HEK293 (cell line): ENCODE measurements at regions not wholly inside any gene's neighbourhood (a gene's known extent, or its start where the extent isn't known, plus 50 kb on each side); places are given as distances from the start of the nearest gene placed in this dataset.

Experiments used
- CTCF ChIA-PET: fragments of 350-600 bp; formaldehyde crosslinking; extraction: SDS; loops from one replicate; lab custom pipeline; 2021; ENCODE audit warnings: antibody characterized with exemption; lab: Yijun Ruan, JAX
- POLR2A ChIA-PET: fragments of 300-600 bp; formaldehyde crosslinking; extraction: SDS; loops from one replicate; lab custom pipeline; 2020; ENCODE audit warnings: antibody characterized with exemption, inconsistent platforms; lab: Yijun Ruan, JAX
- H3K27ac ChIP-seq: fragments of 200-500 bp; sonication (Bioruptor generic); 2 replicates; pipeline ENCODE4 v1.5.1; 2014; ENCODE audit warnings: low read depth, low read length, control low read depth, inconsistent platforms; ENCODE audit errors: extremely low read depth
- H3K36me3 ChIP-seq, 2 experiments: fragments of 200-500 bp in 1 of 2; sonication (Bioruptor generic) in 1 of 2; 1 replicate in 1 of 2; 2 replicates in 1 of 2; pipeline ENCODE4 v1.5.1; 2014 to 2017; ENCODE audit warnings: inconsistent platforms in 2 of 2, low read length in 2 of 2; ENCODE audit not compliant: control insufficient read depth in 2 of 2, insufficient read depth in 1 of 2
- H3K4me1 ChIP-seq: fragments of 200-500 bp; sonication (Bioruptor generic); 2 replicates; pipeline ENCODE4 v1.5.1; 2014; ENCODE audit warnings: mild to moderate bottlenecking, low read length, inconsistent platforms; ENCODE audit not compliant: control insufficient read depth, insufficient read depth
- H3K4me3 ChIP-seq: 2 replicates; pipeline ENCODE4 v1.5.1; 2011; ENCODE audit warnings: low read depth, mild to moderate bottlenecking, control low read depth, low read length, moderate library complexity
- H3K9me3 ChIP-seq: fragments of 200-500 bp; sonication (Bioruptor generic); 2 replicates; pipeline ENCODE4 v1.5.1; 2014; ENCODE audit warnings: low read depth, low read length, inconsistent platforms; ENCODE audit not compliant: control insufficient read depth, insufficient read depth
- HIC1 ChIP-seq: fragments of 450-650 bp; formaldehyde crosslinking; IDR thresholded peaks from 2 replicates; pipeline ENCODE4 v1.5.1; 2016; ENCODE audit warnings: missing biosample characterization, missing genetic modification characterization
- HOXA7 ChIP-seq: sonication (generic); formaldehyde crosslinking; IDR thresholded peaks from 2 replicates; pipeline ENCODE4 v1.8.1; 2022; ENCODE audit warnings: missing genetic modification reagents, borderline replicate concordance
- HOXD13 ChIP-seq: sonication (generic); formaldehyde crosslinking; IDR thresholded peaks from 2 replicates; pipeline ENCODE4 v1.8.0; 2022; ENCODE audit warnings: missing genetic modification reagents, borderline replicate concordance
- OSR2 ChIP-seq: fragments of 450-650 bp; formaldehyde crosslinking; IDR thresholded peaks from 2 replicates; pipeline ENCODE4 v1.5.1; 2016; ENCODE audit warnings: missing biosample characterization, missing genetic modification characterization
- PBX3 ChIP-seq: sonication (generic); formaldehyde crosslinking; IDR thresholded peaks from 2 replicates; pipeline ENCODE4 v1.8.1; 2022; ENCODE audit warnings: mild to moderate bottlenecking, moderate library complexity, missing genetic modification reagents
- ZBTB7A ChIP-seq: fragments of 450-650 bp; formaldehyde crosslinking; IDR thresholded peaks from 2 replicates; pipeline ENCODE4 v1.5.1; 2016; ENCODE audit warnings: low read depth, missing biosample characterization, missing genetic modification characterization
- ZNF146 ChIP-seq: fragments of 450-650 bp; formaldehyde crosslinking; IDR thresholded peaks from 2 replicates; pipeline ENCODE4 v1.5.1; 2016; ENCODE audit warnings: missing biosample characterization, missing genetic modification characterization
- ZNF157 ChIP-seq: fragments of 450-650 bp; formaldehyde crosslinking; IDR thresholded peaks from 2 replicates; pipeline ENCODE4 v1.5.1; 2016; ENCODE audit warnings: missing biosample characterization, missing genetic modification characterization
- ZNF23 ChIP-seq: fragments of 450-650 bp; formaldehyde crosslinking; IDR thresholded peaks from 2 replicates; pipeline ENCODE4 v1.5.1; 2016; ENCODE audit warnings: missing biosample characterization, missing genetic modification characterization, borderline replicate concordance
- ZNF280C ChIP-seq: fragments of 450-650 bp; formaldehyde crosslinking; IDR thresholded peaks from 2 replicates; pipeline ENCODE4 v1.5.1; 2016; ENCODE audit warnings: missing biosample characterization, missing genetic modification characterization
- ZNF341 ChIP-seq: fragments of 450-650 bp; formaldehyde crosslinking; IDR thresholded peaks from 2 replicates; pipeline ENCODE4; 2016; ENCODE audit warnings: low read depth, missing biosample characterization, missing genetic modification characterization
- ZNF391 ChIP-seq: fragments of 450-650 bp; formaldehyde crosslinking; IDR thresholded peaks from 2 replicates; pipeline ENCODE4 v1.5.1; 2016; ENCODE audit warnings: low read depth, missing biosample characterization, missing genetic modification characterization, borderline replicate concordance
- ZNF394 ChIP-seq: fragments of 450-650 bp; formaldehyde crosslinking; IDR thresholded peaks from 2 replicates; pipeline ENCODE4 v1.5.1; 2016; ENCODE audit warnings: missing biosample characterization, missing genetic modification characterization, mild to moderate bottlenecking, moderate library complexity, borderline replicate concordance
- ZNF404 ChIP-seq: fragments of 450-650 bp; formaldehyde crosslinking; IDR thresholded peaks from 2 replicates; pipeline ENCODE4 v1.5.1; 2017; ENCODE audit warnings: missing biosample characterization, missing genetic modification characterization
- ZNF416 ChIP-seq: fragments of 450-650 bp; formaldehyde crosslinking; IDR thresholded peaks from 2 replicates; pipeline ENCODE4 v1.5.1; 2016; ENCODE audit warnings: missing biosample characterization, missing genetic modification characterization
- ZNF449 ChIP-seq: fragments of 450-650 bp; formaldehyde crosslinking; IDR thresholded peaks from 2 replicates; pipeline ENCODE4 v1.5.1; 2017; ENCODE audit warnings: missing biosample characterization, mild to moderate bottlenecking, missing genetic modification characterization, moderate library complexity
- ZNF600 ChIP-seq: fragments of 450-650 bp; formaldehyde crosslinking; IDR thresholded peaks from 2 replicates; pipeline ENCODE4 v1.5.1; 2016; ENCODE audit warnings: missing biosample characterization, missing genetic modification characterization
- ZNF658 ChIP-seq: fragments of 450-650 bp; formaldehyde crosslinking; IDR thresholded peaks from 2 replicates; pipeline ENCODE4; 2016; ENCODE audit warnings: missing biosample characterization, missing genetic modification characterization
- ZNF707 ChIP-seq: fragments of 450-650 bp; formaldehyde crosslinking; IDR thresholded peaks from 2 replicates; pipeline ENCODE4 v1.5.1; 2016; ENCODE audit warnings: missing biosample characterization, missing genetic modification characterization
- ZNF837 ChIP-seq: fragments of 450-650 bp; formaldehyde crosslinking; IDR thresholded peaks from 2 replicates; pipeline ENCODE4 v1.5.1; 2016; ENCODE audit warnings: missing biosample characterization, missing genetic modification characterization
- TF ChIP-seq, protein P1 (sequence below): fragments of 450-650 bp; formaldehyde crosslinking; IDR thresholded peaks from 2 replicates; pipeline ENCODE4 v1.5.1; 2016; ENCODE audit warnings: missing biosample characterization, missing genetic modification characterization

GRCh38 chr13:111541752-111542529 is 221.5 kb downstream of the TEX29 start:
- no peak overlapping the region for H3K27ac ChIP-seq
- CTCF ChIA-PET = interaction anchor here (0.9 kb wide), 1 partner anchor 37 kb away, joined by 4 read pairs; no protein-coding TSS in a partner anchor
- TF ChIP-seq ZNF658 (tag by site-specific recombination) (no peak), HOXD13 (CRISPR knock-in tag) (no peak), ZNF391 (tag by site-specific recombination) (no peak), HIC1 (tag by site-specific recombination) (no peak), ZNF707 (no peak), ZNF600 (tag by site-specific recombination) (no peak), ZNF341 (tag by site-specific recombination) (no peak), PBX3 (no peak)
- TF ChIP-seq, protein P1, sequence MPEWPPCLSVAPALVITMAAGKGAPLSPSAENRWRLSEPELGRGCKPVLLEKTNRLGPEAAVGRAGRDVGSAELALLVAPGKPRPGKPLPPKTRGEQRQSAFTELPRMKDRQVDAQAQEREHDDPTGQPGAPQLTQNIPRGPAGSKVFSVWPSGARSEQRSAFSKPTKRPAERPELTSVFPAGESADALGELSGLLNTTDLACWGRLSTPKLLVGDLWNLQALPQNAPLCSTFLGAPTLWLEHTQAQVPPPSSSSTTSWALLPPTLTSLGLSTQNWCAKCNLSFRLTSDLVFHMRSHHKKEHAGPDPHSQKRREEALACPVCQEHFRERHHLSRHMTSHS (tag by site-specific recombination) = no peak
- H3K4me3 ChIP-seq = no peak overlapping the region
- no peaks in the 10 kb centered on the region for H3K9me3 ChIP-seq
- no peaks in the 10 kb centered on the region for H3K4me1 ChIP-seq
- POLR2A ChIA-PET = no interaction called here
- H3K36me3 ChIP-seq = no peaks in the 10 kb centered on the region

DNA sequence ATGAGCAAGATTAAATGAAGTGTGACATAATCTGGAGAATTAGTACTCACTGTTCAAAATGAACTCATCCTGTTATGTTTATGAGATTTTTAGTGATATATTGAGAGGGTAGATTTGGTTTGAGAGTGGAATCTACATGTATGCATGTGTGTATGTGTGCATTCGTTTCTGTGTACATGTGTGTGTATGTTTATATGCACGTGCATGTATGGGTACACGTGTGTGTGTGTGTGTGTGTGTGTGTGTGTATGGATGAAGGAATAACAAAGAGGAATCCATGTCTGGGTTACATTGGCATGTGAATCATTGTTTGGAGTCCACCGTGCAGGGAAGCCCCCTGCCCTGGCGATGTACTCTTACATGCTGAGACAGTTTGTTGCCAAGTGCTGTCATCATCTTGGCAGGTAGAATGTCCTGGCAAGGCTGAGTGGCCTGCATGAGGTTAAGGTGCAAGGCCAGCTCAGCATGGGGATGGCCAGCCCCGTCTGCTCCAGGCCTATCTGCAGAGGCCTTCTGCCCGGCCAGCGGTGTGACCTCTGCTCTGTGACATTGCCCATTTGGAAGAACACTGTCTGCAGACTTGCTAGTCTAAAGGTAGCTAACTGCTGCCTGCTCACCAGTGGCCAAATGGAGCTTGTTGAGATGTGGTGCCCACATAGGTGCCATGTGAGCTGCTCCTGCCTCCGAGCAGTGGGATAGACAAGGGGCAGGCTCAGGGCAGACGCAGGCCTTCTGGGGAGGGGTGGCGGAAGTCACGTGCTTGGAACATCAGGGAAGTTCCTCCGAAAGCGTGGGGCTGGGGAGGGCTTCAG is 222.3 kb downstream of the TEX29 start:
- TF ChIP-seq ZNF157 = no peak
- no peak for TF ChIP-seq ZNF23 (tag by site-specific recombination)
- POLR2A ChIA-PET = interaction anchor here (1.3 kb wide), 1 partner anchor 1012 kb away, joined by 7 read pairs; no protein-coding TSS in a partner anchor
- CTCF ChIA-PET = no interaction called here

GRCh38 chr13:111546921-111547675 is 226.7 kb downstream of the TEX29 start:
- ChIA-PET CTCF (no interaction called here), POLR2A (no interaction called here)
- Histone ChIP-seq H3K36me3 (no peaks in the 10 kb centered on the region), H3K27ac (no peak overlapping the region), H3K4me3 (no peak overlapping the region), H3K4me1 (no peaks in the 10 kb centered on the region), H3K9me3 (no peaks in the 10 kb centered on the region)
- TF ChIP-seq ZNF280C (tag by site-specific recombination) (no peak), HOXA7 (CRISPR knock-in tag) (no peak), ZNF837 (tag by site-specific recombination) (no peak), ZNF404 (tag by site-specific recombination) (no peak), OSR2 (tag by site-specific recombination) (no peak), ZBTB7A (tag by site-specific recombination) (no peak), ZNF146 (tag by site-specific recombination) (no peak), ZNF449 (tag by site-specific recombination) (no peak), ZNF416 (tag by site-specific recombination) (no peak), ZNF394 (tag by site-specific recombination) (no peak)

More for the DNA sequence above, 222.3 kb downstream of the TEX29 start:
- no peaks in the 10 kb centered on the region for H3K4me1 ChIP-seq
- H3K27ac ChIP-seq = no peak overlapping the region
- H3K4me3 ChIP-seq = no peak overlapping the region
- no peaks in the 10 kb centered on the region for H3K9me3 ChIP-seq
- H3K36me3 ChIP-seq = no peaks in the 10 kb centered on the region
